NCI-H774 (cell line): ENCODE measurements at regions not wholly inside any gene's neighbourhood (a gene's known extent, or its start where the extent isn't known, plus 50 kb on each side); places are given as distances from the start of the nearest gene placed in this dataset.

ENCODE experiments used
- DNase-seq: peaks from one replicate; lab custom pipeline; 2025; lab: John Stamatoyannopoulos, UW

- DNase-seq: no peak
These were observed 125.5 kb downstream of the TFCP2L1 start for GRCh38 chr2:121159291-121160071.

- no peak for DNase-seq
These were observed 124.6 kb downstream of the TFCP2L1 start for GRCh38 chr2:121160366-121160765.

- peak; percentile 17 for DNase-seq
These were observed 123.7 kb downstream of the TFCP2L1 start for GRCh38 chr2:121161272-121161671.

- DNase-seq: no peak
These were observed 122.1 kb downstream of the TFCP2L1 start for GRCh38 chr2:121162893-121163292.

GRCh38 chr2:121164042-121164441, 121.0 kb downstream of the TFCP2L1 start:
- DNase-seq: no peak

GRCh38 chr2:121165038-121165542, 119.9 kb downstream of the TFCP2L1 start:
- no peak for DNase-seq
